HFF-Myc (cell line): ENCODE measurements at regions not wholly inside any gene's neighbourhood (a gene's known extent, or its start where the extent isn't known, plus 50 kb on each side); places are given as distances from the start of the nearest gene placed in this dataset.

Experiments
- DNase-seq: peaks from one replicate; pipeline ENCODE4 v3.0.0-alpha.2; 2011; ENCODE audit warnings: low read depth; ENCODE audit errors: extremely low read depth
- H3K4me3 ChIP-seq: replicated peaks from 2 replicates; pipeline ENCODE4 v1.5.1; 2011; ENCODE audit warnings: low read depth, mild to moderate bottlenecking, control low read depth, low read length
- CTCF ChIP-seq: IDR thresholded peaks from 2 replicates; pipeline ENCODE4 v1.5.1; 2012; ENCODE audit warnings: mild to moderate bottlenecking, low read depth, low read length, control low read depth; ENCODE audit errors: missing control alignments

GRCh38 chr6:143564484-143565017, 53.0 kb upstream of the FUCA2 start:
- TF ChIP-seq CTCF: no peak
- H3K4me3 ChIP-seq: no peak overlapping the region
- DNase-seq: no peak

- DNase-seq: no peak
- TF ChIP-seq CTCF: no peak
- H3K4me3 ChIP-seq: no peak overlapping the region
Measured at GRCh38 chr6:143562143-143562542, 50.6 kb upstream of the FUCA2 start.
